ENCODE measurements at regions not wholly inside any gene's neighbourhood (a gene's known extent, or its start where the extent isn't known, plus 50 kb on each side); places are given as distances from the start of the nearest gene placed in this dataset.
"Not testable (repeated sequence)": the region's sequence is repeated elsewhere in the genome, so short reads cannot be mapped to it uniquely, and the experiment has no call there.

DNA sequence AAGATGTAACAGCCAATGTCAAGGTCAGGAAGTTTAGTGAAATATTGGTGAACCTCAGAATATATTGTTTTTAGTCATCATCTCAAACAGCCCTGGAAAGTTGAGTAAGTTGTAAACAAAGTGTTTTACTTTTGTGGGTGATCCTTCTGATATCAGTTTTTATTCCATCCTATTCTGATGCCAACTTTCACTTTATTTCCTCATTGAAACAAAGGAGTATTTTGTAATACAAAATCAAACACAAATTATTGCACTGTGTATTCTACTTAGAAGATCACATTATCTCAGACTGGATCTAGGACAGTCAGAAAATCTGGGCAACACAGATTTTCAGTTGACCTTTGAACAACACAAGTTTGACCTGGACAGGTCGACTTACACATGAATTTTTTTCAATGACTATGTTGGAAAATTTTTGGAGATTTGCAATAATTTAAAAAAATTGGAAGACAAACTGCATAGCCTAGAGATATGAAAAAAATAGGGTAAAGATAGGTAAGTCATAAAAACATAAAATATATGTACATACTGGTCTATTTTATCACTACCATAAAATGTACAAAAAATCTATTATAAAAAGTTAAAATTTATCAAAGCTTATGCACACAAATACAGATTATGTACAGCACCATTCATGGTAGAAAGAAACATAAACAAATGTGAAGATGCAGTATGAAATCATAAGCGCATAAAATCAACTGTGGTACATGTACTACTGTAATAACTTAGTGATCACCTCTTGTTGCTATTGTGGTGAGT is 709.1 kb upstream of the FAM241A start:
- DNase-seq, result no peak

DNA sequence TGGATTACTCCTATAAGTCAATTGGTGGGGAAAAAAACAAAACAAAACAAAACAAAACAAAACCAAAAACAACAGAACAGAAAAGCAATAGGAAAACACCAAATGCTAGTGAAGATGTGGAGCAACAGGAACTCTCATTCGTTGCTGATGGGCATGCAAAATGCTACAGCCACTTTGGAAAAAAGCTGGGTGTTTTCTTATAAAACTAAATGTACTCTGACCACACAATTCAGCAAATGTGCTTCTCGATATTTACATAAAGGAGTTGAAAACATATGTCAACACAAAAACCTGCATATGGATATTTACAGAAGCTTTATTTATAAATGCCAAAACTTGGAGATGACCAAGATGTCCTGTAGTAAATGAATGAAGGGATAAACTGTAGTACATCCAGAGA is 703.6 kb upstream of the FAM241A start:
- no peak for DNase-seq

DNA sequence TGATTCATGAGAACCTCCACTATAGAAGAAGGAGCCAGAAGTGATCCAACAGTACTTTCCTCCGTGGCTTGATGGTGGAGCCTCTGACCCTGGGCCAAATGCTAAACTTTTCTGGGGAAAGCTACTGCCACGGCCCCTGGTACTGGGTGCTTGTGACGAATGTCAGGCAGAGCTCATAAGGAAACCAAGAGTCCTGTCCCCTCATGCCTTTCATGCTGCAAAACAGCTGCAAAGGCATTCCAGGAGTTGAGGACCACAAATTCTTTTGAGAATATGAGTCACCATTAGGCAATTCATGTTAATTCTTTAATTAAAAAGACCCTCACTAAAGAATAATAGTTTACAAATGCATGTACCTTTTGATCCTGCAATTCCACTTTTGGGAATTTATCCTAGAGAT is 700.4 kb upstream of the FAM241A start:
- not testable (repeated sequence) for DNase-seq

DNA sequence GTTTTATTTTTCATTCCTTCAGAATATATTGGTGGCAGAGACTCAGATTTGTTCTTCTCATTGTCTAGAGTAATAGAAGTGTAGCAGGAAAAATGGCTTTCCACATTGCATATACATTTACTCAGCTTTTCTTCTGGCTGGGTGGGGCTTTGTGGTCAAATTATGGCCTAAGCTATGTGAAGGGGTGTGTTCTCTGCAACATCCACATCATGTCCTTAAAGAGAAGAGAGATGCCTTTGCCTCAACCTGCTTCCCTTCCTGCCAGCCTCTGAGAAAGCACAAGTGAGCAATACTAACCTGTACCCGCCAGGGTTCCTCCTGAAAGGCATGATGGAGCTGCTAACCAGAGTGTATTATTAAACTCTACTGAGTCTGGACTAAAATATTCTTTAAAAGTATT is 695.6 kb upstream of the FAM241A start:
- DNase-seq, result no peak

DNA sequence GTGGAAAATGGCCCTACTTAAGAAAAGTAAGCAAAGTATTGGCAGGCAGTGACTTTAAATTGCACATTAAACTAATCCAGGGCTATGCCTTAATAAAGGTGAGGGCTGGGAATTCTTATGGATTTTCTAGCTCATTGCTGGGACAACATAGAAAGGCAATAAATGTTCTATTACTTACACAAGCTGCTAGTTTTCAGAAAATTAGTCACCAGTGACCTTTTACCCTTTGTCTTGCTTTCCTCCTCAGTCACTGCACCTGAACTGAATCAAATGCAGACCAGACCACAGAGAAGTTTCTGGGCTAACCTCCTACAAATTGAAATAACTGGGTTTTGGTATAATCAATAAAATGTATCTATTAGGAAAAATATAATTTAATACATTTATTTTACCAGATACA is 694.4 kb upstream of the FAM241A start:
- DNase-seq, result no peak

DNA sequence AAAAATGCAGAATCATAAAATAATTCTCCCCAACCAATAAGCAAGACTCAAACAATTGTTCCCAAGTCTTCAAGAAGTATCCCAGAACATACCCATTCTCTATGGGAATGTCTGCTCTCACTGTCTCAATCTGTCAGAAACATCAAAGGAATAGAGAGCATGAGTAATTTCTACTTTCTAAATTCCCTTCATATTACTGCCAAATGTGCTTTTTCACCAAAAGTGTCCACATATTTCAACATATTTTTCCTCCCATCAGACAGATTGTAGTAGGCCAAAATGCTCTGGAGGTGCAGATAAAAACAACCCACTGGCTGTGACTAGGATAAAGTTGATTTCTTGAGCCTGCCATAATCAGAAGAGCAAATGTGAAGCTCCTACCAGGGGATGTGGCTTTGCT is 692.0 kb upstream of the FAM241A start:
- no peak for DNase-seq

DNA sequence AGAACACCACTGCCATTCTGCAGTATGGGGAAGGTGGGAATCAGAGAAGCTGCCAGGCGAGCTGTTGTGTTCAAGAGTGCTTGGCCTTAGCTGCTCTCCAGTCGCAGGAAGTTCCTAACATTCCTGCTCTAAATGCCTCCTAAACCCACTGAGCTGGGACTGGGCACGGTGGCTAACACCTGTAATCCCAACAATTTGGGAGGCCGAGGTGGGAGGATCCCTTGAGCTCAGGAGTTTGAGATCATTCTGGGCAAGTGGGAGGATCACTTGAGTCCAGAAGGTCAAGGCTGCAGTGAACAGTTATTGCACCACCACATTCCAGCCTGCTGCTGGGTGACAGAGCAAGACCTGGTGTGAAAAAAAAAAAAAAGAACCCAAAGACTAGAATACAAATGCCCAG is 690.3 kb upstream of the FAM241A start:
- no peak for DNase-seq

DNA sequence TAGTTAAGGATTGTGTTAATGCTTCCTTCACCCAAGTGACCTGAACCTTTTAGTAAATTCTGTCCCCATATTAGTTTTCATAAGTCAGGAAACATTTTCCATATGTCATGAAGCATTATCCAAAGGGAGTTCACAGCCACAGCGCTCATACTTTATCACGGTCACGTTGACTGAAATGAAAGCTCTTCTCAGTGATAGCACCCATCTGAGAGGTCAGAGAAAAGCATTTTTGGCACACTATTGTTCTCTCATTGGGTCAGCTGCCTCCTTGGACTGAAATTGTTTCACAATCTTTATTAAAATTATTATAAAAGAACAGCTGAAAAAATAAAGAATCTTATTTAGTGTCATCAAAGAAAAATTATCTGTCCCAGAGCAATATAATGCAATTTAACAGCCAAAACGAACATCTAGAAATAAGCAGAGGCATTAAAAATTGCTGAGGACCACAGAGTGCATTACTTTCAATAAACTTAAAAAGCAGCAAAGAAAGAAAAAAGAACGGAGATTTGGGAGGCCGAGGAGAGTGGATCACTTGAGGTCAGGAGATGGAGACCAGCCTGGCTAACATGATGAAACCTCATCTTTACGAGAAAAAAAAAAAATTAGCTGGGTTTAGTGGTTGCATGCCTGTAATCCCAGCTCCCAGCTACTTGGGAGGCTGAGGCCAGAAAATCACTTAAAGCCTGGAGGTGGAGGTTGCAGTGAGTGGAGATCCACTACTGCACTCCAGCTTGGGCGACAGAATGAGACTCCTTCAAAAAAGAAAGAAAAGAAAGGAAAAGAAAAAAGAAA is 680.8 kb upstream of the FAM241A start:
- DNase-seq, result no peak

DNA sequence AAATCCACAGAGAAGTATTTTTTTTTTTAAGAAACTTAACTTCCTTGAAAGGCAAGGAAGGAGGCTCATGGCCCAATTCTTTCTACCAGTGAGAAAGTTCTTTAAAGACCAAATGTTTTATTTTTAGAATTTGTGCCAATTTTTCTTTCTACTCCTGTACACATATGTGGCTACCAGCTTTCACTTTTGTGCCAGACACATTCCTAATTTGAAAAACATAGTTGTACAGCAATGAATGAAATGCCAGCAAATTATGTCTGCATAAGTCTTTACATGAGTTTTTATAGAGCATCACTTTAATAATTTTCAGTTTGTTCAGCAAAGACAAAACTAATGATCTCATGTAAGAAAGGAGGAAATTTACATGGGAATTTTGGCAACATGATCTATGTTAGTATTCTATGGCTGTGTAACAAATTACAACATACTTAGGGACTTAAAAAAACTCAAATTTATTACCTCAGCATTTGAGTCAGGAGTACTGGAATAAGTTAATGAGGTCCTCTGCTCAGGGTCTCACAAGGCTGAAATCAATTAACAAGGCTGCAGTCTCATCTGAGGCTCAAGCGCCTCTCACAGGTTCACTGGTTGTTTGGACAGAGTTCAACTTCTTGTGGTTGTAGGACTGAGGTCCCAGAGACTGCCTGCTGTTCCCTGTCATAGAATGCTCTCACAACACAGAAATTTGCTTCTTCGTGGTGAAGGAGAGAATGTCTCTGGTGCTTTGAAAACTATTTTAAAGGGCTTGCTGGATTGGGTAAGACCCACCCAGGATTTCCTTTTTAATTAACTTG is 678.2 kb upstream of the FAM241A start:
- no peak for DNase-seq

DNA sequence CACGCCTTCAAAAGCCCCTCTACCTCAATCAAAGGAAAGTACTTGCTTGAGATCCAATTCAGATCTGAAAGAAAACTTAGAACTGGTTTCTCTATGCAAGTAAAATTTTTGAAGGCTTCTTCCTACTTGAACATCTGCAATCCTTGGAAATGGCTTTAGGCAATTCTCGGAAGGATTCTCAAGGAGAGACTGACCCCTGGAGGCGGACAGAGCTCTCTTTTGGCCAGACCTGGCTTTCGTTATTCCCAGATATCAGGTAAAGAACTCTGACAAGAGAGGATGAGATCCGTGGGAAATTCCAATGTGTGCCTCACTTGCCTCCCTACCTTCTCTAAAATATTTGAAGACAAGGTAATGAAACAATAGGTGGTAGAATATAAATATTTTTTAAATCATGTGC is 670.3 kb upstream of the FAM241A start:
- no peak for DNase-seq

DNA sequence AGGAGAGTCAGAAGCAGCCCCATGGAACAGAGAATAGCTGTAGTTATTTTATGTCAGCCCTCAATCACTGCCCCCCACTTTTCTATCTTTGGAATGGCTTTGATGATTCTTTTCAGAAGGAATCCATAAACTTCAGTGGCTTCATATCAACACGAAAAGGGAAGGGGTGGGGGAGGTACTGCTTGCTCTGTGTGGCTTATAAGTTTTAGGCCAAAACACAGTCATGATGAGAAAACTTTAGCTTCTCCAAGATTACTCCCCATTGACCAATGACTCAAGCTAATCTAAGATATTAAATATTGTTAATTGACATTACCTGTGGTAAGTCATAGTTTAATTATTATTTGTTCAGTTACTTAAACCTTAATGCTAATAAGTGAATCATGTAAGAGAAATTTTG is 669.6 kb upstream of the FAM241A start:
- DNase-seq, result no peak

DNA sequence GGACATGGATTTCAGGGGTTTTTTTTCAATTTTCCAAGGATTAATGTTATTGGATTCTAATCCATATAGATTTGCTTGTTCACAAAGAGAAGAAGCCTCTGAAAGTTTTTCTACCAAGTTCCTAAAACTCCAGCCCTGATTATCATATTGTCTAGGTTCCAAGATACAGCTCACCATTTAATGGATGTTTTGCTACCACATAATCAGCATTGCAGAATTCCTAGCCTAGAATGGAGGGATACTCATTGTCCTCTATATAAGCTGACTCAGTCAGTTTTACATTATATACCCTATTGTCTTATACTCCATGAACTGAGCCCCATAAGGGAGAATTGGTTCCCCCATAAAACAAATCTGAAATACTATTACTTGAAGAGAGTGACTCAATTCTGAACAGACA is 664.7 kb upstream of the FAM241A start:
- no peak for DNase-seq

DNA sequence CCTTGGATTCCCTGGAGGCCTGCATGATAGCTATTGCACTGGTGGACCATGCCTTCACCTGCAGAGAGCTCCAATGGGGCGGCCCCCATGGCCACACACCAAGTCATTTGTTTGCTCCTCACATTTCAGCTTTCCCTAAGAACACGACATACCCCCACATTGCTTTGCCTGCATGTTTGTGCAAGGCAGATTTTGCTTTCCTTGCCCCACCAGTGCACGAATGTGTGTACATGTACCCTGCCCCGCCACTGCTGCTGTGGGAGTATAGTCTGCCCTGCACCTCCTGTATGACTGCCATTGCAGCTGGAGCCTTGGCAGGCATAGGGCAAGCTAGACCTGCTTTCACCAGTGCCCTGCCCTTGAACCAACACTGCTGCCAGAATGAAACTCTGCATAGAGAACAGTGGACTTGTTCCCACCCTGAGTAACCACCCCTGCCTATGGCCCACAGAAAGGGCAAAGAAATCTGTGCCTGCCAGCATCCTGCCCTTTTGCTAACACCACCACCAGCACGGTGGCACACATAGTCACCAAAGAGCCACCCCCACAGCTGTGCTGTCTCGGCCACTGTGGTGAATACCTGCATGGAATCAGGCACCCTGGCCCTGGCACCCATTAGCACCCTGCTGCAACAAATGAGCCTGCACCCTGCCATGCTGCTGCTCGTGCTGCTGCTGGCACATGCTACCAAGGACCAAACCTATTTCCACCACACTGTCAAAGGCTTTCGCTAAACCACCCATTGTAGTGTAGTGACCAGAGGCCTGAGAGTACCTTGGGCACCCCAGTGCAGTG is 661.7 kb upstream of the FAM241A start:
- DNase-seq, result no peak

DNA sequence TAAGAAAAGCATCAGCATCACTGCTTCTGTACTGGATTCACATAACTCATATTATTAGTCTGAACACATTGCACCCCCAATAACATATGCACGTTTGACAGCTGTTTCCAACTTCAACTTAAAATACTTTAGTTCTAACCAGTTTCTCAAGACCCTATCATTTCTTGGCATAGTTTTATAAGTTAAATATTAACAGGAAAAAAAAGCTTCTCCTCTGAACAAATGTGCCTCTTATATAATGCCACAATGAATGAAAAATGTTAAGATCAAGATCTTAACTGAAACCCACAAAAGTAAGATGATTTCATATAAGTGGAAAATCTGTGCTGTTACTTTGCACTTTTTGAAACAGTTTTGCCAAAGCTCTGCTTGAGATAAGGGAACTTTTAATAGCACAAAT is 652.8 kb upstream of the FAM241A start:
- no peak for DNase-seq

DNA sequence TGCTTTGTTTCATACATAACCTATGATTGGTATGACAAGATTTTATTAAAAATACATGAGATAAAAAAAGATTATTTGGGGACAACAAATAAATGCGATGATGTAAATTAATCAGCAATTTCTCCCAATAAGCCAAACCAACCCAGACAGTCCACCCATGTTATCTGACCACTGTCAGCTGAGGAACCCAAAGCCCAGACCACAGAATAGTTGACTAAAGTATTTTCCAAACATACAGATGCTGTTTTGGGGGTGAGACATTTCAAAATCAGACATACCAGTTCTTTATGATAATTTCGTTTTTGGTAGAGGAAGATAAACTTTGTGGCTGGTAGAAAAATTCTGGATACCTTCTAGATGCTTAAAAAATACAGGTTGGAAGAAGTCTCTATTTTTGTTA is 650.8 kb upstream of the FAM241A start:
- no peak for DNase-seq

DNA sequence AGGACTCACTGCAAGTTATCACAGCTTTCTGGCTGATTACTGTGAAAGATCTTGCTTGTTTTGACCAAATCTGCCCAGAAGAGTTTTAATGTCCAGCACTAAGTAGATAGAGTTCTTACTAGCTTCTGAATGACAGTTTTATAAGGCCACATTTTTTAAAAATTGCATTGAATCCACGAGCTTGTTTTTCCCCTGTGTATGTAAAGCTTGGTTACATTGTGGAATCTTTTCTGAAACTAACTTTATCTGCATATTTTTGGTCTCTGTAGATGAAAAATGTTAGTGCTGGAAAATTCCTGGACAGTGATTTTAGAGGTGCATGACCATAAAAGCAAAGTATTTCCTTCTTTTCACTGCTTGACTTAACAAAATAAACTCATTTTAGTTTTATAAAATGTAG is 650.3 kb upstream of the FAM241A start:
- no peak for DNase-seq

DNA sequence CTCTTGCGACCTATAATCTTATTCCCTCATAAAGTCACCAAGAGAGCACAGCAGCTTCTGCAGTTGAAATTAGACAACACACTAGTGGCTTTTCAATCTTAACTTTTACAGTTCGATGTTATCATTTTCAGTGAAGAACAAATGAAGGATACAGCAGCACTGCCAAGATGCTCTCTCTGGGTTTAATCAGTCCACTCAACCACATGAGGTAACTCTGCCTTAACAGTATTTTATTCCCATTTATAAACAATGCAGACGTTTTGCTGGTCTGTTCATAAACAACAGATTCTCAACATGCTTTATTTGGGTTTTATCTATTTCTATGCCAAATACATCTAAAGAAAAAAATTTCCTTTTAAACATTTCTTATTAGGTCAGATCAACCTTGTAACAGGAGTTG is 646.0 kb upstream of the FAM241A start:
- DNase-seq, result no peak

DNA sequence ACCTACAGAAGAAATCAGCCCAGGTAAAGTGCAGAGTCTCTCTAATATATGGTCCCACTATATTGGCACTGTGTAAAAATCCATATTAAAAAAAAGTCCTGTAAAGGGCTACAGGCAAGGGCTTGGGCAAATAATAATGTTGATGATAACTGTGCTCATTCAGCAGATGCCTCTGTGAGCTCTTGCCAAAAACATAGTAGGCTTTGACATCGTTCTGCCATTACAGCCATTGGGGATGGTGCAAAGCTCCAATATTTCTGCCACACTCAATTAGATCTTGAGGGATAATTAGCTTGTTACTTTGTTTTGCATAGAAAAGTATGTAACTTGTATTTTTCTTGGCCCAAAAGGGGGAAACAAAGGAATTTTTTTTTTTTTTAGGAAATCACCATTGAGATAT is 645.5 kb upstream of the FAM241A start:
- no peak for DNase-seq

DNA sequence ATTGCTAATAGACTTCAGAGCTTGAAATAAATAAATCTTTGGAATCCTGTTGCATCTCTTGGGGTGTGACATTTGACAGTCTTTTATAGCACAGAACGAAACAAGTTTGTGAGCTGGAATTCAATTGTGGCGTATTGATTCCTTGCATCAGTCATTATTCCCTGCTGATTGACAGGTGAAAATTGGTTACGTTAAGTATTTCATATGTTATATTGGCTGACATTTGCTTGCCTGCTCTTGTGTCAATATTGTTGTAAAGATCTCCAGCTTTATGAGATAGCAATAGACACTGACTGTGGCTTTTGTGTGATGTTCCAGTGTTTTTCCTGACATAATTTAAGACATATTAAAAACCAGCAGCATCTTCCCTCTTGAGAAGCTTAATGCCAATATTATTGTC is 644.4 kb upstream of the FAM241A start:
- DNase-seq, result no peak

DNA sequence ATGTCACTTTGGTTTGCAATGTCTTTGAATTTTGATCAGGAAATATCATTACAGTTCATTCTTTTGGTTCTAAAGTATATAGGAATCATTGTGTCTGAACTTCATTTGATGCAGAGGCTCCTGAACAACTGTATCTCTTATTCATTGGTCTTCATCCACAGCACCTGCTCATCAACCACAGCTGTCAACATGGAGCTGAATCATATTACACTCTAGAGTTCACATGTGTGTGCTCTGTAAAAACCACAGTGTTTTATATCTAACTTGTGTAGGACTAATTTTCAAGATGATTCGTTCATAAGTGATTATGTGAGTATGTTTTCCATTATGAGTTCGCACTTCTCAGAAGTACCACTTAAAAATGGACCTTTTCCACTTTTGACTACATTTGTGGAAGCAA is 643.3 kb upstream of the FAM241A start:
- no peak for DNase-seq

DNA sequence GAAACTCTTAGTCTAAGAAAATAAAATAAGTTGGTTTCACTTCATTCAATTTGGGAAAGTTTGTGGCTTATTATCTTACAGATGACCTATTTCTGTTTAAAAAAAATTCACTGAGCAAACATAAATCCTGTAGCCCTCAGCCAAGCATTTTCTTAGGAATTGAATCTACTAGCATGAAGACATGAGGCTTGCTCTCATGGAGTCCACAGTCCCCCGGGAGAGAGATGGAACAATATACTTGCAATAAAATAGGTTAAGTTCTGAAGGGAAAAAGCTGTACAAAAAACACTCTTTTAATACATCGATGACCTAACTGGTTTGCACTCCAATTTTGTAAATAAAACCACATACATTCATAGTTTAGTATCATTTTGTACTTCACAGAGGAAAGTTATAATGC is 642.6 kb upstream of the FAM241A start:
- DNase-seq, result no peak

DNA sequence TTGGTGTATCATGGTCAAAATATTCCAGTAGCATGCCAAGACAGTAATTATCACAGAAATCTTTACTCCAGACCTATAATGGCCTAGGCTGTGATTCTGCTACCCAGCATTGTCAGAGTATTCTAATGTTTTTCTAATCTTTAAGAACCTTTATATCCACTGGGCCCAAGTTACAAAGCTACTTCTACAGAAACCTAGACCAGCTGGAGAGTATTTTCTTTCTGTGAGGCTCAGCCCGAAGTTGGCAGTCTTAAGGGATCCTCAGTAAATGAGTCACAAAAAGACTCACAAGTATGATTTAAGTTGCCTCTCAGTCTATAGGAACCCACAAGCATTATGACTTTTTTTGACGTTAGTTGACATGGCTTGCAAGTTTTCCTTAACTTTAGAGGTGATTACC is 638.5 kb upstream of the FAM241A start:
- DNase-seq, result no peak

DNA sequence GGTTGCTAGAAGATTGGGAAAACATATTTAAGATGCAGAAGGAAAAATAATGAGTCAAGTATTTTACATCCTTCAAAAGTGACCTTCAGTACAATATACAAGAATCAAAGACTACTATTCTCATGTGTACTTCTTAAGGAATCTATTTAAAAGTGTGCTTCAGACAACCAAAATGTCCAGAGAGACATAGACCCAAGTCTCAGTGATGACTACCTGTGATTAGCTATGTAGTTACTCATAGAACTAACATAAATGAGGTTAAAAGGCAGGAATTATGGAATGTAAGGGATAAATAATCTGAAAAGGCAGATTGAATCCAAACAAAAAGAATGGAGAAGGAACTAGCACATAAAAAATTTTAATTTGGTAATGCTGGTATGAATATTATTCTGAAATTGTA is 634.7 kb upstream of the FAM241A start:
- no peak for DNase-seq

Measured in stimulated activated CD4-positive, alpha-beta T cell treated with anti-CD3 and anti-CD28 coated beads, Interleukin-2, amount 100 ng/mL, for 24 hours (primary cell).